Sigmoid colon (tissue), 6 donors: ENCODE measurements at regions not wholly inside any gene's neighbourhood (a gene's known extent, or its start where the extent isn't known, plus 50 kb on each side); places are given as distances from the start of the nearest gene placed in this dataset.

ENCODE experiments used
- DNase-seq: peaks from one replicate; pipeline ENCODE4 v3.0.0-alpha.2; 2019
- H3K27ac ChIP-seq, 4 donors: fragments of 200-600 bp; sonication (generic); one replicate each; pipeline ENCODE4 v1.5.1; 2016 to 2019; ENCODE audit warnings: mild to moderate bottlenecking in 1 of 4
- H3K27me3 ChIP-seq, 3 donors: fragments of 200-600 bp; sonication (generic); one replicate each; pipeline ENCODE4 v1.5.1; 2019; ENCODE audit warnings: mild to moderate bottlenecking in 1 of 3
- H3K36me3 ChIP-seq, 4 donors: fragments of 200-600 bp; sonication (generic); one replicate each; pipeline ENCODE4 v1.5.1; 2016 to 2019
- H3K4me1 ChIP-seq, 4 donors: fragments of 200-600 bp; sonication (generic); one replicate each; pipeline ENCODE4 v1.5.1; 2017 to 2019
- H3K4me3 ChIP-seq, 4 donors: fragments of 200-600 bp; sonication (generic); one replicate each; pipeline ENCODE4 v1.5.1; 2017 to 2019; ENCODE audit warnings: mild to moderate bottlenecking in 2 of 4, moderate library complexity in 1 of 4
- H3K9me3 ChIP-seq, 4 donors: fragments of 200-600 bp in 3 of 4; sonication (generic) in 3 of 4; one replicate each; pipeline versions ENCODE4 v1.5.1 to v1.6.1; 2013 to 2019
- CTCF ChIP-seq, 4 experiments: fragments of 450-650 bp in 3 of 4; fragments of 200-600 bp in 1 of 4; IDR thresholded peaks; one replicate each; pipeline ENCODE4 v1.5.1; 2016 to 2019; ENCODE audit warnings: antibody characterized with exemption in 4 of 4, mild to moderate bottlenecking in 3 of 4, moderate library complexity in 2 of 4
- EP300 ChIP-seq, 4 donors: sonication (generic); formaldehyde crosslinking; IDR thresholded peaks; one replicate each; pipeline ENCODE4 v1.6.1; 2017; ENCODE audit warnings: antibody characterized with exemption in 4 of 4
- POLR2A ChIP-seq, 2 donors: fragments of 450-650 bp; IDR thresholded peaks; one replicate each; pipeline ENCODE4 v1.6.1; 2016; ENCODE audit warnings: antibody characterized with exemption in 2 of 2, mild to moderate bottlenecking in 2 of 2, moderate library complexity in 2 of 2
- POLR2AphosphoS5 ChIP-seq, 4 donors: sonication (generic); formaldehyde crosslinking; IDR thresholded peaks; one replicate each; pipeline ENCODE4 v1.6.1; 2017; ENCODE audit warnings: antibody characterized with exemption in 4 of 4
- WGBS, 2 donors: extraction: QIAGEN DNeasy Blood & Tissue Kit; methylation state at CpG; one replicate each; pipeline ENCODE4 v1.1.7; 2013; 5-methylcytosine and 5-hydroxymethylcytosine counted together
- intact Hi-C: fragments of 100-400 bp; cut with DNase I; formaldehyde crosslinking; loops from one replicate; pipeline ENCODE4 v1.15.1; 2023
- donor health status: healthy with polysubstance abuse.
- donor health status: healthy.

GRCh38 chr5:57915536-57915935 is 432.9 kb upstream of the ACTBL2 start:
- Histone ChIP-seq H3K36me3 (no peaks in the 10 kb centered on the region), H3K27me3 (no peaks in the 10 kb centered on the region), H3K27ac (no peak overlapping the region), H3K4me1 (no peaks in the 10 kb centered on the region), H3K4me3 (no peak overlapping the region), H3K9me3 (no peaks in the 10 kb centered on the region)
- intact Hi-C loops: no loop called here
- DNase-seq: no peak
- 44 to 45% methylated on average over 3 of the region's 3 CpGs for WGBS, 2 donors
- TF ChIP-seq CTCF (IDR thresholded peaks at IDR 0.05): no peak
- no peak for TF ChIP-seq EP300 (IDR thresholded peaks at IDR 0.05)
- no peak for TF ChIP-seq POLR2A (IDR thresholded peaks at IDR 0.05)
- TF ChIP-seq POLR2AphosphoS5 (IDR thresholded peaks at IDR 0.05): no peak

- 56 to 71% methylated on average over 2 of the region's 2 CpGs for WGBS, 2 donors
- DNase-seq: no peak
- TF ChIP-seq POLR2AphosphoS5 (IDR thresholded peaks at IDR 0.05) (no peak), CTCF (IDR thresholded peaks at IDR 0.05) (no peak), EP300 (IDR thresholded peaks at IDR 0.05) (no peak), POLR2A (IDR thresholded peaks at IDR 0.05) (no peak)
- intact Hi-C loops: no loop called here
- Histone ChIP-seq H3K27ac (no peak overlapping the region), H3K27me3 (no peaks in the 10 kb centered on the region), H3K36me3 (no peaks in the 10 kb centered on the region), H3K4me3 (no peak overlapping the region), H3K9me3 (no peaks in the 10 kb centered on the region), H3K4me1 (no peaks in the 10 kb centered on the region)
Measured at GRCh38 chr5:57911438-57911837, 428.8 kb upstream of the ACTBL2 start.

GRCh38 chr5:57906671-57907070 is 424.1 kb upstream of the ACTBL2 start:
- TF ChIP-seq POLR2AphosphoS5 (IDR thresholded peaks at IDR 0.05) (no peak), EP300 (IDR thresholded peaks at IDR 0.05) (no peak), CTCF (IDR thresholded peaks at IDR 0.05) (no peak), POLR2A (IDR thresholded peaks at IDR 0.05) (no peak)
- no peaks in the 10 kb centered on the region for H3K27me3 ChIP-seq
- no peak overlapping the region for H3K4me3 ChIP-seq
- 88% methylated on average over 6 of the region's 6 CpGs for WGBS, 2 donors
- DNase-seq: no peak
- H3K4me1 ChIP-seq: peaks cover 0 to 7% (median 0%) of the 10 kb centered on the region in 4 donors
- H3K36me3 ChIP-seq: no peaks in the 10 kb centered on the region
- no peak overlapping the region for H3K27ac ChIP-seq
- H3K9me3 ChIP-seq: no peaks in the 10 kb centered on the region
- intact Hi-C loops: no loop called here

- Histone ChIP-seq H3K36me3 (no peaks in the 10 kb centered on the region), H3K27ac (no peak overlapping the region), H3K4me1 (peaks cover 0 to 14% (median 0%) of the 10 kb centered on the region in 4 donors), H3K27me3 (no peaks in the 10 kb centered on the region), H3K9me3 (no peaks in the 10 kb centered on the region), H3K4me3 (no peak overlapping the region)
- intact Hi-C loops: no loop called here
- no peak for TF ChIP-seq CTCF (IDR thresholded peaks at IDR 0.05)
- no peak for TF ChIP-seq POLR2AphosphoS5 (IDR thresholded peaks at IDR 0.05)
- no peak for TF ChIP-seq POLR2A (IDR thresholded peaks at IDR 0.05)
- no peak for TF ChIP-seq EP300 (IDR thresholded peaks at IDR 0.05)
- DNase-seq: no peak
Measured at GRCh38 chr5:57903458-57903857, 420.8 kb upstream of the ACTBL2 start.

GRCh38 chr5:57902095-57902494 is 419.5 kb upstream of the ACTBL2 start:
- DNase-seq: no peak
- H3K27ac ChIP-seq: no peak overlapping the region
- no peaks in the 10 kb centered on the region for H3K36me3 ChIP-seq
- H3K4me1 ChIP-seq: peaks cover 0 to 14% (median 0%) of the 10 kb centered on the region in 4 donors
- TF ChIP-seq CTCF (IDR thresholded peaks at IDR 0.05) (no peak), POLR2AphosphoS5 (IDR thresholded peaks at IDR 0.05) (no peak), EP300 (IDR thresholded peaks at IDR 0.05) (no peak), POLR2A (IDR thresholded peaks at IDR 0.05) (no peak)
- intact Hi-C loops: no loop called here
- WGBS, 2 donors: 76 to 89% methylated on average over 2 of the region's 2 CpGs
- no peaks in the 10 kb centered on the region for H3K27me3 ChIP-seq
- H3K9me3 ChIP-seq: no peaks in the 10 kb centered on the region
- no peak overlapping the region for H3K4me3 ChIP-seq
